A673 (cell line): ENCODE measurements at regions not wholly inside any gene's neighbourhood (a gene's known extent, or its start where the extent isn't known, plus 50 kb on each side); places are given as distances from the start of the nearest gene placed in this dataset.
A peak's percentile ranks its signal among the peaks of the same experiment; 100 is the strongest.

Experiments used
- BruUV-seq: library from RNA; stranded (reverse); fragments of 400-500 nt; replicated peaks from 2 replicates; lab custom pipeline; 2021; lab: Mats Ljungman, UMichigan
- CTCF ChIA-PET: fragments of 300-600 bp; sonication (Branson Sonifier 250); formaldehyde crosslinking; loops from one replicate; lab custom pipeline; 2022; ENCODE audit warnings: antibody characterized with exemption; lab: Charles Lee
- POLR2A ChIA-PET: fragments of 300-600 bp; sonication (Branson Sonifier 250); formaldehyde crosslinking; loops from one replicate; lab custom pipeline; 2022; ENCODE audit warnings: antibody characterized with exemption; ENCODE audit not compliant: low non-redundant PET; lab: Charles Lee
- DNase-seq: peaks from one replicate; pipeline ENCODE4 v3.0.0-alpha.2; 2015; ENCODE audit warnings: low spot score
- H3K27ac ChIP-seq: fragments of 200-600 bp; sonication (generic); 2 replicates; pipeline ENCODE4 v1.5.1; 2016; ENCODE audit warnings: mixed run types, low read depth, mild to moderate bottlenecking, mixed read lengths, antibody characterized with exemption, low read length; ENCODE audit not compliant: poor library complexity, severe bottlenecking
- H3K27me3 ChIP-seq: fragments of 200-600 bp; sonication (generic); replicated peaks from 2 replicates; pipeline ENCODE4 v1.6.1; 2017; ENCODE audit warnings: mixed run types, low read depth, mild to moderate bottlenecking, mixed read lengths, antibody characterized with exemption, low read length; ENCODE audit not compliant: insufficient read depth, poor library complexity
- H3K36me3 ChIP-seq: fragments of 200-600 bp; sonication (generic); 2 replicates; pipeline ENCODE4 v1.6.1; 2016; ENCODE audit warnings: mixed run types, mild to moderate bottlenecking, mixed read lengths, antibody characterized with exemption, low read length; ENCODE audit not compliant: insufficient read depth, poor library complexity, severe bottlenecking
- H3K4me1 ChIP-seq: fragments of 200-600 bp; sonication (generic); 2 replicates; pipeline ENCODE4 v1.6.1; 2017; ENCODE audit warnings: mixed run types, mild to moderate bottlenecking, mixed read lengths, antibody characterized with exemption, low read length; ENCODE audit not compliant: insufficient read depth, poor library complexity, severe bottlenecking
- H3K4me3 ChIP-seq: fragments of 200-600 bp; sonication (generic); 2 replicates; pipeline ENCODE4 v1.5.1; 2016; ENCODE audit warnings: low read depth, mixed run types, mild to moderate bottlenecking, mixed read lengths, low read length; ENCODE audit not compliant: poor library complexity, severe bottlenecking
- H3K9me3 ChIP-seq: fragments of 200-600 bp; sonication (generic); 2 replicates; pipeline ENCODE4 v1.6.1; 2016; ENCODE audit warnings: mixed run types, low read depth, mild to moderate bottlenecking, mixed read lengths, antibody characterized with exemption, low read length; ENCODE audit not compliant: poor library complexity, severe bottlenecking
- EZH2 ChIP-seq: fragments of 200-600 bp; sonication (generic); IDR thresholded peaks from 2 replicates; pipeline ENCODE4 v1.6.1; 2017; ENCODE audit warnings: borderline replicate concordance, low read depth, mild to moderate bottlenecking, mixed read lengths, antibody characterized with exemption, low read length; ENCODE audit not compliant: poor library complexity, severe bottlenecking
- intact Hi-C: fragments of 100-400 bp; cut with micrococcal nuclease; formaldehyde crosslinking; loops from one replicate; pipeline ENCODE4 v1.10.0; 2022; ENCODE audit not compliant: unreplicated experiment
- TF ChIP-seq, protein P1 (sequence below): fragments of 300-800, 200-600 bp; sonication (generic); conservative IDR thresholded peaks from 2 replicates; pipeline ENCODE4 v1.5.1; 2017; ENCODE audit warnings: low read depth, mild to moderate bottlenecking, antibody characterized with exemption, low read length, moderate library complexity, mixed read lengths

DNA sequence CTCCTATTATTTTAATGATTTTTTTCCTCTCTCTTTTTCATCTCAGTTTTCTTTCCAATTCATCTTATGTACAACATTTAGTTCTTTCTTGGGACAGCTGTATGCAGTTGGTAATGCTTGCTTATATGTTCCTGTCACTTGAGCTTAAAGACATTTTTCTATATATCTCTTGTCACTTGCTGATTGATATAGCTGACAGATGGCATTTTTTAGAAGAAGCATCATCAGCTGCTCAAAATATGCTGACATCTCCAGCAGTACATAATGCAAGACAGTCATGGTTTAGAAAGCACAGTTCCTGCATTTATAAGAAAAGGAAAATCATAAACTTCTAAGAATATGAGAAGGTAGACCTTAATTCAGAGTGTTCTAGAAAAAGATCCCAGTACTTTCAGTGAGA lies 56.5 kb downstream of the DCAF8L1 start:
- no peak overlapping the region for H3K4me3 ChIP-seq
- CTCF ChIA-PET = no interaction called here
- intact Hi-C loops = no loop called here
- POLR2A ChIA-PET = no interaction called here
- no peak for TF ChIP-seq EZH2
- TF ChIP-seq, protein P1, sequence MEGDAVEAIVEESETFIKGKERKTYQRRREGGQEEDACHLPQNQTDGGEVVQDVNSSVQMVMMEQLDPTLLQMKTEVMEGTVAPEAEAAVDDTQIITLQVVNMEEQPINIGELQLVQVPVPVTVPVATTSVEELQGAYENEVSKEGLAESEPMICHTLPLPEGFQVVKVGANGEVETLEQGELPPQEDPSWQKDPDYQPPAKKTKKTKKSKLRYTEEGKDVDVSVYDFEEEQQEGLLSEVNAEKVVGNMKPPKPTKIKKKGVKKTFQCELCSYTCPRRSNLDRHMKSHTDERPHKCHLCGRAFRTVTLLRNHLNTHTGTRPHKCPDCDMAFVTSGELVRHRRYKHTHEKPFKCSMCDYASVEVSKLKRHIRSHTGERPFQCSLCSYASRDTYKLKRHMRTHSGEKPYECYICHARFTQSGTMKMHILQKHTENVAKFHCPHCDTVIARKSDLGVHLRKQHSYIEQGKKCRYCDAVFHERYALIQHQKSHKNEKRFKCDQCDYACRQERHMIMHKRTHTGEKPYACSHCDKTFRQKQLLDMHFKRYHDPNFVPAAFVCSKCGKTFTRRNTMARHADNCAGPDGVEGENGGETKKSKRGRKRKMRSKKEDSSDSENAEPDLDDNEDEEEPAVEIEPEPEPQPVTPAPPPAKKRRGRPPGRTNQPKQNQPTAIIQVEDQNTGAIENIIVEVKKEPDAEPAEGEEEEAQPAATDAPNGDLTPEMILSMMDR = no peak
- no peaks in the 10 kb centered on the region for H3K4me1 ChIP-seq
- peaks cover 6% of the 10 kb centered on the region for H3K27me3 ChIP-seq
- BruUV-seq = no TSS peak
- no peak for DNase-seq
- H3K36me3 ChIP-seq = no peaks in the 10 kb centered on the region
- no peaks in the 10 kb centered on the region for H3K9me3 ChIP-seq
- H3K27ac ChIP-seq = no peak overlapping the region

DNA sequence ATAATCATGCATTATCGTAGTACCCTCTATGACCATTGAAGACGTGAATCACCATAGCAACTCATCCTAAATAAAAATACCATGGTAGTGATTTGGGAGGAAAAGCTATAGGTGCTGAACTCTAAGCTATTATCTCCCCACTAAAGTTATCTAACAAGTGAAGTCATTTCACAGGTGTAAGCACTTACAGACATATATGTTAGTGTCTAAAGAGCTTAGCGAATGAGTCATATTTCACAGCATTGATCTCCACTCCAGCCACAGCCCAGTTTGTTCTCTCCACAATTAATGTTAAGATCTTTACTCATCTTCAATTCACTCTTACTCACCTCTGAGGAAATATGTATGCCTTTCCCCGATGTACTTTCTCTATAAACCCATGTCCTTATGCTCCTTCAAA lies 57.0 kb downstream of the DCAF8L1 start:
- Histone ChIP-seq H3K9me3 (no peaks in the 10 kb centered on the region), H3K4me3 (no peak overlapping the region), H3K4me1 (no peaks in the 10 kb centered on the region), H3K27ac (no peak overlapping the region), H3K27me3 (peaks cover 6% of the 10 kb centered on the region), H3K36me3 (no peaks in the 10 kb centered on the region)
- ChIA-PET CTCF (no interaction called here), POLR2A (no interaction called here)
- no TSS peak for BruUV-seq
- intact Hi-C loops = no loop called here
- no peak for TF ChIP-seq EZH2
- TF ChIP-seq, protein P1 = no peak
- no peak for DNase-seq

DNA sequence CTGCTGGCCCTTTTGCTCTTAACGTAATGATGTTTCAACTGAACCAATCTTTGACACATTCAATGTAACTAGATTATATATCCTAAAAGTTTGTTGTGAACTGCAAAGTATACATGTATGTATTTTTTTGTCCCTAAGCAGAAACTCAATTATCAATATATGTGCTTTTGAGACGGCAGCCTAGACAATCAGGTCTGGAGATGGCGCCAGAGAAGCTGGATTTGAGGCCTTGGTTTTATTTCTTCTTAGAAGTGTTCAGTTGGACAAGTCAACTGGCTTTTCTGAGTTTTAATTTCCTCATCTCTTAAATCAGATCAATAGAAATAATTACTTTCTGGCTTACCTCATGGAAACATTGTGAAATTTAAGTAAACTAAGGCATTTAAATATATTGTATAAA lies 62.5 kb downstream of the DCAF8L1 start:
- CTCF ChIA-PET = no interaction called here
- POLR2A ChIA-PET = no interaction called here
- peak; percentile 9 for DNase-seq
- Histone ChIP-seq H3K4me3 (no peak overlapping the region), H3K27ac (no peak overlapping the region), H3K4me1 (no peaks in the 10 kb centered on the region), H3K9me3 (no peaks in the 10 kb centered on the region), H3K36me3 (no peaks in the 10 kb centered on the region), H3K27me3 (peaks cover 3% of the 10 kb centered on the region)
- intact Hi-C loops = no loop called here
- BruUV-seq = no TSS peak
- TF ChIP-seq, protein P1 = peak; percentile 35; the same call in 1 of the 2 replicates
- TF ChIP-seq EZH2 = no peak
